Right kidney (tissue), 1 donor: ENCODE measurements at regions not wholly inside any gene's neighbourhood (a gene's known extent, or its start where the extent isn't known, plus 50 kb on each side); places are given as distances from the start of the nearest gene placed in this dataset.
A peak's percentile ranks its signal among the peaks of the same experiment; 100 is the strongest.
"Not testable (repeated sequence)": the region's sequence is repeated elsewhere in the genome, so short reads cannot be mapped to it uniquely, and the experiment has no call there.

Experiments used
- DNase-seq: peaks from one replicate; pipeline ENCODE4 v3.0.0-alpha.2; 2016

- DNase-seq = peak; percentile 20
Measured at GRCh38 chr18:8499810-8500675, 109.2 kb upstream of the RAB12 start.

DNA sequence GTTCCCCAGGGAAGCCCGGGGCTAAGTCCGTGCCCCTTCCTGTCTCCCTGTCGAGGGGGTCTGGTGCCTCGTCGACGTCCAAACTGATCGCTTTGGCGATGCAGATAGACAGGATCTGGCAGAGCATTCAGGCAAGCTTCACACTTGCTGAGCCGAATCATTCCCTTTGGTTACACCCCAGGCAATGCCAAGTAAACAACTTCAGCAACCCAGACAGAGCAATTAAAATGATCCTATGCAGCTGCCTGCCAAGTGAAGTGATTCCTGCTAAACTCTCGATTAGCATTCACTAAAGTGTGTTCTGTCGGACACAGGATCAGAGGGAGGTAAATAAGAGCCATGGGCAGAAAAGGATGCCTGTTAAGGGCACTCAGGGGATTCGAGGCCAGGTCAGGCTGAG lies 108.2 kb upstream of the RAB12 start:
- peak; percentile 47 for DNase-seq

DNA sequence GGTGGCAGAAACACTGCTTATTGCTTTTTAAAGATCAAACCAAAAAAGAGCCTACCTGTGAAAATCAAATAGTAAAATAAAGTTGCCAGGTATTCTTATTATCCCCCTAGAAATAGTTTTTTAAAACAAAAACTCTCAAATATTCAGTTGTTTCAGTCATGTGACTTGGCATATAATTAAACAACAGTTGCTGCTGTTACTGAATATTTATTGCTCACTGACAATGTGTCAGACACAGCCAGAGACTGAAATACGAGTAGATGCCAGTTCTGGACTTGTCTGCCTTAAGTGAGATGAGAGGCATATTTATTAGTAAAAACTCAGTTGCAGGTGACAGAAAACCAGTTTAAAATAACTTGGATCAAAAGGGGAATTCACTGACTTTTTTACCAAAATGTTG lies 106.0 kb upstream of the RAB12 start:
- DNase-seq = no peak

DNA sequence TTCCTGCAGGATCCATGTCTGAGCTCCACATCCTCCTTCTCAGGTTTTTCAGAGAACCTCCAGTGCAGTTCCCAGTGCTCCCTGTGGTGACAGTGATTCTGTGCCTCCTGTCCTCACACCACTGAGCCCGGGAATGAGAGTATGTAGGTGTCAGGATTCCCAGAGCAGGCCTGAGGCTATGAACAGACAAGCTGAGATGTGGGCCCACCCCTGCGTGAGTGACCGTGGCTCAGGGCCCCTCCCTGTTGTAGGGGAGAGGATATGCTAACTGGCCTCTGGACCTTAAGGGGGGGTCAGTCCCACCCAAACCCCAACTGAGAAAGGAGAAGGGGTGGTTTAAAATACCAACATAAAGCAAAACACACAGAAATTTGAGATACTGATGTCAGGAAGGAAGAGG lies 104.8 kb upstream of the RAB12 start:
- no peak for DNase-seq

DNA sequence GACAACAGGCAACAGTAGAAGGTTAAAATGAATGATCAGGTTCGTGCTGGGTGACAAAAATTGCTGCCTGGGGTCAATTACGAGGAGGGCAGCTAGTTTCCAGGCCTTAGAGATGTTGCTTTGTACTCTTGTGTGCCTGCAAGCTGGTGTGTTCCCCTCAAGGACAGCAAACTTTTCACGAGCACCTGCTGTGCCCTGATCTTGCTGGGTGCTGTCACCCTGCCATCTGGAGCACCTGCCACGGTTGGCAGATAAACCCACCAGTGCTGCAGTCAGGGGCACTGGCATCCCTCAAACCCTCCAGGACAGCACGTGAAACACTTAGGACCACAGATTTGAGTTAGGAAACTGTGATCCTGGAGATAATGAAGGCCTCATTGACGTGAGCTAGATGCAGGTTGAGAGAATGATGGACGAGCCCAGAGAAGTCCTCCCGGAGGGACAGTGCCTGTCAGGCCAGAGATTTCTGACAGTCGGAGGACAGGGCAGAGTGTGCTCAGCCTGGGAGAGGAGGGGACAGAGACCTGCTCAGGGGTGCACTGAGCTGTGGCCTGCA lies 104.3 kb upstream of the RAB12 start:
- no peak for DNase-seq

- DNase-seq = no peak
Measured at GRCh38 chr18:8506251-8507049, 102.8 kb upstream of the RAB12 start.

- no peak for DNase-seq
Measured at GRCh38 chr18:8507361-8507760, 101.9 kb upstream of the RAB12 start.

DNA sequence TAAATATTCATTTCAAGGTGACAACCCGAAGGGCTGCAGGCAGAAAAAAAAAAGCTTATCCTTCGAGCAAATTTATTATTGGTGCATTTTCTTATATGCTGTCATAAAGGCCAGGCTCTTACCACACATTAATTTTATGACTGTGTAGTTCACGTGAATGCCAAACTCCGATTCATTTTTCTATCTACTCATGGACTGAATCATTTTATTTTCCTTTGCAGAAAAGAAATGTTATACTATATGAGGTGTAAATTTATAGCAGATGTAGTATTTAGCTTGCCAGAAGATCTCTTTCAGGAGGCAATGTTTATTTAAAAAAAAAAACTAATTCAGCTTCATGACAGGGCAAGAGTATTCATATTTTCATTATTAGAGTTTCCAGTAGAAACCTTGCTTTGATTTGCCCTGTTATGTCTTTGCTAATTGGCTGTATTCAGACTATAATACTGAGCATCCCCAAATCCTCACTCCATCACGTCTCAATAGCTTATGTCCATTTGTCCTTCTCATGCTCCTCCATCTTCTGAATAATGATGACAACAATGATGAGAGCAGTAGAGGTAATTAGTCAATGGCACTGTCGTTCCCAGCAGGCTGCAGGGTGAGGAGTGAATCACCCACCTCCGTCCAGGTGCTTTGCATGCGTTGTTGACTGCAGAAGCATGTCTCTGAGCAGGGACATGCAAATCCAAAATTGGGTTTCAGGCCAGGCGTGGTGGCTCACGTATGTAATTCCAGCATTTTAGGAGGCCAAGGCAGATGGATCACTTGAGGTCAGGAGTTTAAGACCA lies 101.1 kb upstream of the RAB12 start:
- DNase-seq = no peak

- DNase-seq = no peak
Measured at GRCh38 chr18:8513249-8513648, 96.0 kb upstream of the RAB12 start.

- DNase-seq = no peak
Measured at GRCh38 chr18:8514409-8514808, 94.8 kb upstream of the RAB12 start.

GRCh38 chr18:8515142-8515865 lies 93.9 kb upstream of the RAB12 start:
- DNase-seq = no peak

DNA sequence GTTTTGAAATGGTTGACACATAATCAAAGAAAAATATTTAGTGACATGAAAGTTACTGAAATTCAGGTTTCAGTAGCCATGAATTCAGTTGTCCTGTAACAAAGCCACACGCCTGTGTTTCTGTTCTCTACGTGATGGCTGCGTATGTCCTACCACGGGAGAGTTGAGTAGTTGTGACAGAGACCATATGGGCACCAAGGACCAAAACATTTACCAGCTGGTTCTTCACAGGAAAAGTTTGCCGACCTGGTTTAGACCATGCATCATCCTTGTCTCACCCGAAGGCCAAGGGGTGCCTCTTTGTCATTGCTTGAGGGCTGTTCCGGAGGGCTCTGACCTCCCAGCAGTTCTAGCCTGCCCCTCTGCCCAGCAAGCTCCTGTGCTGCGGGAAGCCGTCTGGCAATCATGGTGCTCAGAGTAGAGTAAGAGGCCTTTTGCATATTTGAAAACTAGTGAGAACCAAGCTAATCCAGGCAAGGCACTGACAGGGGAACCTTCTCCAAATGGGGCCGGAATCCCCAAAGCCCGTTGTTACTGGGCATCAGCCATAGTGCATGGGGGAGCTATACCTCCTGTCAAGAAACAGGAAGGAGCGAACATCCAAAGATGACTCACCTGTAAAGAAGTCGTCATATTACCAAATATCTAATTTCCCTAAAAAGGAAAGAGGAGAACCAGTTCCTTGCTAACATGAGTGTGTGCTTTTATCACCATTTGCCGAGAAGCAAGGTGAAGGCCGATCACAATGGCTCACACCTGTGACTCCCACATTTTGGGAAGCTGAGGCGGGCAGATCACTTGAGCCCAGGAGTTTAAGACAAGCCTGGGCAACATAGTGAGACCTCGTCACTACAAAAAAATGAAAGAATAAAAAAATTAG lies 92.6 kb upstream of the RAB12 start:
- DNase-seq = no peak

DNA sequence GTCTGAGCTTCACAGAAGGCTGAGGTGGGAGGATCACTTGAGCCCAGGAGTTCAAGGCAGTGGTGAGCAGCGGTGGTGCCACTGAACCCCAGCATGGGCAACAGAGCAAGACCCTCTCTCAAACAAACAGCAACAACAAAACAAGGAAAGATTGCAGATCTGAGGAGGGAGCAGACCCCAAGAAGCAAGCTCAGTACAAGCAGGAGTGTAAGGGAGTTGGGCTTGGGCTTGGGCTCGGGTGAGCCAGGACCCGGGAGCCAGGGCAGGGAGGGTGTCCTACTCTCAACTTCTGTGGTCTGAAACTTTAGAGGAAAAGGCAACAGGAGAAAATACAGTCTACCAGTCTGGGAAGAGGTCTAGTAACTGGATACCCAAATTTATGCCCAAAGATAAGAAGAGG lies 92.0 kb upstream of the RAB12 start:
- no peak for DNase-seq

- no peak for DNase-seq
Measured at GRCh38 chr18:8519102-8519501, 90.1 kb upstream of the RAB12 start.

GRCh38 chr18:8520266-8520665 lies 89.0 kb upstream of the RAB12 start:
- DNase-seq = no peak

GRCh38 chr18:8522756-8523155 lies 86.5 kb upstream of the RAB12 start:
- DNase-seq = no peak

GRCh38 chr18:8525692-8526091 lies 83.5 kb upstream of the RAB12 start:
- DNase-seq = no peak

GRCh38 chr18:8526332-8526731 lies 82.9 kb upstream of the RAB12 start:
- no peak for DNase-seq

DNA sequence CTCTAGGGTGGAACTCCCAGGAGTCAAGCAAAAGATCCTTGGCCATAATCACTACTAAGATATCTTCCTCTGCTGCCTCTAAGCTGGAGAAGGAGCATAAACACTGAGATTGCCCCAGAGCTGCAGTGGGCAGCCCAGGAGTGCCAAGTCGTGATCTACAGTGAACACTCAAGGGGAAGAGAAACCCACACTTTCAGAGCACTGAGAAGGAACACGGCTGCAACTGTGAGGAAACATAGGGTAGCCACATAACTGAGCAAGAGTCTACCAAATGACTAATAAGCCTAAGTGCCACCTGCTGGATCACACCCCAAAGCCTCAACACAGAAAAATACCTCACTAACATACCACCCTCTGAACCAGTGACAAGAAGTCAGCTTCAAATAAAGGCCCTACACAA lies 79.6 kb upstream of the RAB12 start:
- no peak for DNase-seq

GRCh38 chr18:8531084-8531483 lies 78.2 kb upstream of the RAB12 start:
- not testable (repeated sequence) for DNase-seq

GRCh38 chr18:8536231-8536630 lies 73.0 kb upstream of the RAB12 start:
- no peak for DNase-seq
